HG03571 (cell line): ENCODE measurements at regions not wholly inside any gene's neighbourhood (a gene's known extent, or its start where the extent isn't known, plus 50 kb on each side); places are given as distances from the start of the nearest gene placed in this dataset.

ENCODE experiments used
- ATAC-seq: cut with Tn5 transposase; IDR thresholded peaks from one replicate; pipeline ENCODE4 v1.9.1; 2021; ENCODE audit not compliant: unreplicated experiment

GRCh38 chr1:213371847-213372619 is 321.0 kb downstream of the RPS6KC1 start:
- ATAC-seq = no peak

GRCh38 chr1:213374369-213374768 is 323.3 kb downstream of the RPS6KC1 start:
- ATAC-seq = peak; percentile 77

GRCh38 chr1:213375002-213375401 is 324.0 kb downstream of the RPS6KC1 start:
- ATAC-seq = no peak

- ATAC-seq = no peak
Observed at GRCh38 chr1:213376862-213377372, 325.9 kb downstream of the RPS6KC1 start.

- ATAC-seq = no peak
Observed at GRCh38 chr1:213380865-213381264, 329.8 kb downstream of the RPS6KC1 start.

- no peak for ATAC-seq
Observed at GRCh38 chr1:213381572-213382084, 330.6 kb downstream of the RPS6KC1 start.

GRCh38 chr1:213383465-213383864 is 332.4 kb downstream of the RPS6KC1 start:
- ATAC-seq = no peak

- no peak for ATAC-seq
Observed at GRCh38 chr1:213385201-213385600, 334.2 kb downstream of the RPS6KC1 start.

GRCh38 chr1:213385806-213386324 is 334.8 kb downstream of the RPS6KC1 start:
- no peak for ATAC-seq

- ATAC-seq = no peak
Observed at GRCh38 chr1:213387380-213388015, 336.5 kb downstream of the RPS6KC1 start.

- no peak for ATAC-seq
Observed at GRCh38 chr1:213388199-213388598, 337.2 kb downstream of the RPS6KC1 start.

- no peak for ATAC-seq
Observed at GRCh38 chr1:213389061-213389581, 338.1 kb downstream of the RPS6KC1 start.

GRCh38 chr1:213391445-213391844 is 340.4 kb downstream of the RPS6KC1 start:
- no peak for ATAC-seq

GRCh38 chr1:213393860-213394259 is 342.8 kb downstream of the RPS6KC1 start:
- no peak for ATAC-seq

- ATAC-seq = no peak
Observed at GRCh38 chr1:213394837-213395236, 343.8 kb downstream of the RPS6KC1 start.

- ATAC-seq = no peak
Observed at GRCh38 chr1:213397638-213398037, 346.6 kb downstream of the RPS6KC1 start.

GRCh38 chr1:213399695-213400094 is 348.7 kb downstream of the RPS6KC1 start:
- ATAC-seq = no peak

GRCh38 chr1:213409208-213409631 is 358.2 kb downstream of the RPS6KC1 start:
- no peak for ATAC-seq

GRCh38 chr1:213409971-213410370 is 358.9 kb downstream of the RPS6KC1 start:
- no peak for ATAC-seq

GRCh38 chr1:213414346-213414745 is 363.3 kb downstream of the RPS6KC1 start:
- no peak for ATAC-seq

GRCh38 chr1:213414911-213415310 is 363.9 kb downstream of the RPS6KC1 start:
- ATAC-seq = no peak
